ENCODE measurements at regions not wholly inside any gene's neighbourhood (a gene's known extent, or its start where the extent isn't known, plus 50 kb on each side); places are given as distances from the start of the nearest gene placed in this dataset.

DNA sequence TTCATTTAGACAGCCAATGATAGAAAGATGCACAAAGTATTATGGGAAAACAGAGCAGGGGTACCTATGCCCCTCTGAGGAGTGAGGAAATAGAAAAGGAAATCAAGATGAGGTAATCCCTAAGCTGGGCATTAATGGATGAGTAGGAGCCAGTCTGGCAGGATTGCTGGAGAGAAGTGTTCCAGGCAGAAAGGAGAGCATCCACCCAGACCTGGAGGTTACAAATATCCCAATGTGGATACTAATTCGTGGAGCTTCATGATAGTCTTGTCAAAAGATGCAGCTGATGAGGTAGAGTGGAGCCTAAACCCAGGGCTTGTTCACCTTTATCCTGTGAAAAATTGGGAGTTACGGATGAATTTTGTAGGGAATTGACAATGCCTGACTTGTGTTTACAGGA lies 328.0 kb downstream of the ZNF608 start:
- no peaks in the 10 kb centered on the region; the same call in 1 of the 2 replicates for H3K9me3 ChIP-seq
- H3F3A ChIP-seq (replicated peaks; ENCODE audit: insufficient read depth) = no peaks in the 10 kb centered on the region
- H3K36me3 ChIP-seq (replicated peaks in 1 of 2; ENCODE audit: control insufficient read depth in 1 of 2, insufficient read depth in 2 of 2, low read length in 1 of 2) = no peaks in the 10 kb centered on the region
- H3K27me3 ChIP-seq (ENCODE audit: insufficient read depth) = no peaks in the 10 kb centered on the region
- DNase-seq = no peak
- no peaks in the 10 kb centered on the region for H3K9me2 ChIP-seq
- no peaks in the 10 kb centered on the region for H4K20me1 ChIP-seq (ENCODE audit: insufficient read depth)
- no peak overlapping the region for H3K9ac ChIP-seq
- H3K4me2 ChIP-seq = no peak overlapping the region
- POLR2A ChIA-PET = no interaction called here
- WGBS (ENCODE audit: low lambda C conversion rate) = 43% methylated on average over 2 of the region's 2 CpGs
- no peak overlapping the region for H3K4me3 ChIP-seq (ENCODE audit: low read depth in 2 of 2, low read length in 1 of 2)
- H3K4me1 ChIP-seq (ENCODE audit: control insufficient read depth in 1 of 2, insufficient read depth in 2 of 2, low read depth in 1 of 2, low read length in 1 of 2) = peaks cover 0 to 3% of the 10 kb centered on the region in 2 experiments; a peak in 1 of 4 replicates
- TF ChIP-seq NRF1 (IDR thresholded peaks at IDR 0.05; ENCODE audit: low read depth, low read length) = no peak
- TF ChIP-seq SIN3A (IDR thresholded peaks at IDR 0.05; ENCODE audit: borderline replicate concordance, low read depth, low read length) = no peak
- TF ChIP-seq FOXJ3 (CRISPR knock-in tag; IDR thresholded peaks at IDR 0.05) = no peak
- TF ChIP-seq FOSL2 (IDR thresholded peaks at IDR 0.05; ENCODE audit: borderline replicate concordance, low read depth) = no peak
- no peak for TF ChIP-seq POLR2AphosphoS5 (IDR thresholded peaks at IDR 0.05; ENCODE audit: low read depth, low read length)
- no peak for TF ChIP-seq RCOR1 (IDR thresholded peaks at IDR 0.05; ENCODE audit: low read length)
- no peak for TF ChIP-seq EZH2phosphoT487 (IDR thresholded peaks at IDR 0.05; ENCODE audit: borderline replicate concordance, low read depth)
- no peak for TF ChIP-seq GABPA (IDR thresholded peaks at IDR 0.05; ENCODE audit: low read depth)
- TF ChIP-seq, protein P1, sequence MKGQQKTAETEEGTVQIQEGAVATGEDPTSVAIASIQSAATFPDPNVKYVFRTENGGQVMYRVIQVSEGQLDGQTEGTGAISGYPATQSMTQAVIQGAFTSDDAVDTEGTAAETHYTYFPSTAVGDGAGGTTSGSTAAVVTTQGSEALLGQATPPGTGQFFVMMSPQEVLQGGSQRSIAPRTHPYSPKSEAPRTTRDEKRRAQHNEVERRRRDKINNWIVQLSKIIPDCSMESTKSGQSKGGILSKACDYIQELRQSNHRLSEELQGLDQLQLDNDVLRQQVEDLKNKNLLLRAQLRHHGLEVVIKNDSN (IDR thresholded peaks at IDR 0.05; ENCODE audit: borderline replicate concordance, low read depth) = no peak
- TF ChIP-seq TAF1 (IDR thresholded peaks at IDR 0.05; ENCODE audit: borderline replicate concordance, low read depth, low read length) = no peak
- TF ChIP-seq, protein P2, sequence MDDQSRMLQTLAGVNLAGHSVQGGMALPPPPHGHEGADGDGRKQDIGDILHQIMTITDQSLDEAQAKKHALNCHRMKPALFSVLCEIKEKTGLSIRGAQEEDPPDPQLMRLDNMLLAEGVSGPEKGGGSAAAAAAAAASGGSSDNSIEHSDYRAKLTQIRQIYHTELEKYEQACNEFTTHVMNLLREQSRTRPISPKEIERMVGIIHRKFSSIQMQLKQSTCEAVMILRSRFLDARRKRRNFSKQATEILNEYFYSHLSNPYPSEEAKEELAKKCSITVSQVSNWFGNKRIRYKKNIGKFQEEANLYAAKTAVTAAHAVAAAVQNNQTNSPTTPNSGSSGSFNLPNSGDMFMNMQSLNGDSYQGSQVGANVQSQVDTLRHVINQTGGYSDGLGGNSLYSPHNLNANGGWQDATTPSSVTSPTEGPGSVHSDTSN (IDR thresholded peaks at IDR 0.05) = no peak
- H2AFZ ChIP-seq (ENCODE audit: low read depth) = no peak overlapping the region
- H3K27ac ChIP-seq (ENCODE audit: low read depth in 2 of 2, low read length in 1 of 2) = no peak overlapping the region
- no peaks in the 10 kb centered on the region for H3K79me2 ChIP-seq (ENCODE audit: insufficient read depth)
- CTCF ChIA-PET = no interaction called here

DNA sequence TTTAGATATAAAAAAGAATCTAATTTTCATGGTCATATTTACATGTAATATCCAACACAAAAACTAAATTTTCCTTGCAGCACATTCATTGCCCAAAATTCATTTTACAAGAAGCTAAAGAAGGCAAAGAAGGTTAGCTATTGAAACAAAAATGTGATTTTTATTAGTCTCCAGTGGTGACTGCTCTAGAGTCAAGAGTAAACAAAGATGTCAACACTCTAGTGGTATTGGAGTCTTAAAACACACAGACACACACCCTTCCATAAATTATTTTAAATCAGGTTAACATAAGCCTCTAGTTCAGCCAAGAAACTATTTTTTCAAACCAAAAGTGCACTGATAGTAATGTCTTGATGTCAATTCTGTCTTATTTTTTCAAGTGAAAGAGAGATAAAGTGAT lies 329.2 kb downstream of the ZNF608 start:
- H4K20me1 ChIP-seq (ENCODE audit: insufficient read depth) = no peaks in the 10 kb centered on the region
- H3K4me2 ChIP-seq = no peak overlapping the region
- POLR2A ChIA-PET = no interaction called here
- no peaks in the 10 kb centered on the region for H3F3A ChIP-seq (replicated peaks; ENCODE audit: insufficient read depth)
- H3K9me3 ChIP-seq = no peaks in the 10 kb centered on the region; the same call in 1 of the 2 replicates
- H2AFZ ChIP-seq (ENCODE audit: low read depth) = no peak overlapping the region
- no peaks in the 10 kb centered on the region for H3K79me2 ChIP-seq (ENCODE audit: insufficient read depth)
- no peak overlapping the region for H3K9ac ChIP-seq
- CTCF ChIA-PET = no interaction called here
- no peaks in the 10 kb centered on the region for H3K9me2 ChIP-seq
- no peak for TF ChIP-seq RXRA (IDR thresholded peaks at IDR 0.05; ENCODE audit: borderline replicate concordance, low read depth)
- no peak for TF ChIP-seq CHD2 (IDR thresholded peaks at IDR 0.05; ENCODE audit: low read length, partially characterized antibody)
- no peak for TF ChIP-seq SIN3A (IDR thresholded peaks at IDR 0.05; ENCODE audit: borderline replicate concordance, low read depth, low read length)
- TF ChIP-seq JUND (IDR thresholded peaks at IDR 0.05) = no peak
- no peak for TF ChIP-seq TAF1 (IDR thresholded peaks at IDR 0.05; ENCODE audit: borderline replicate concordance, low read depth, low read length)
- TF ChIP-seq, protein P1 (IDR thresholded peaks at IDR 0.05; ENCODE audit: borderline replicate concordance, low read depth) = no peak
- TF ChIP-seq, protein P3, sequence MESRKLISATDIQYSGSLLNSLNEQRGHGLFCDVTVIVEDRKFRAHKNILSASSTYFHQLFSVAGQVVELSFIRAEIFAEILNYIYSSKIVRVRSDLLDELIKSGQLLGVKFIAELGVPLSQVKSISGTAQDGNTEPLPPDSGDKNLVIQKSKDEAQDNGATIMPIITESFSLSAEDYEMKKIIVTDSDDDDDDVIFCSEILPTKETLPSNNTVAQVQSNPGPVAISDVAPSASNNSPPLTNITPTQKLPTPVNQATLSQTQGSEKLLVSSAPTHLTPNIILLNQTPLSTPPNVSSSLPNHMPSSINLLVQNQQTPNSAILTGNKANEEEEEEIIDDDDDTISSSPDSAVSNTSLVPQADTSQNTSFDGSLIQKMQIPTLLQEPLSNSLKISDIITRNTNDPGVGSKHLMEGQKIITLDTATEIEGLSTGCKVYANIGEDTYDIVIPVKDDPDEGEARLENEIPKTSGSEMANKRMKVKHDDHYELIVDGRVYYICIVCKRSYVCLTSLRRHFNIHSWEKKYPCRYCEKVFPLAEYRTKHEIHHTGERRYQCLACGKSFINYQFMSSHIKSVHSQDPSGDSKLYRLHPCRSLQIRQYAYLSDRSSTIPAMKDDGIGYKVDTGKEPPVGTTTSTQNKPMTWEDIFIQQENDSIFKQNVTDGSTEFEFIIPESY (IDR thresholded peaks at IDR 0.05; ENCODE audit: borderline replicate concordance, low read depth) = no peak
- no peak overlapping the region for H3K27ac ChIP-seq (ENCODE audit: low read depth in 2 of 2, low read length in 1 of 2)
- H3K27me3 ChIP-seq (ENCODE audit: insufficient read depth) = no peaks in the 10 kb centered on the region
- H3K36me3 ChIP-seq (replicated peaks in 1 of 2; ENCODE audit: control insufficient read depth in 1 of 2, insufficient read depth in 2 of 2, low read length in 1 of 2) = no peaks in the 10 kb centered on the region
- DNase-seq = no peak
- H3K4me3 ChIP-seq (ENCODE audit: low read depth in 2 of 2, low read length in 1 of 2) = no peak overlapping the region
- peaks cover 0 to 3% of the 10 kb centered on the region in 2 experiments; a peak in 1 of 4 replicates for H3K4me1 ChIP-seq (ENCODE audit: control insufficient read depth in 1 of 2, insufficient read depth in 2 of 2, low read depth in 1 of 2, low read length in 1 of 2)

All from SK-N-SH (cell line).